COLO829 (cell line): ENCODE measurements at regions not wholly inside any gene's neighbourhood (a gene's known extent, or its start where the extent isn't known, plus 50 kb on each side); places are given as distances from the start of the nearest gene placed in this dataset.
"Not testable (repeated sequence)": the region's sequence is repeated elsewhere in the genome, so short reads cannot be mapped to it uniquely, and the experiment has no call there.

ENCODE experiments used
- DNase-seq: peaks from one replicate; pipeline ENCODE4 v3.0.0; 2012; ENCODE audit warnings: low spot score

- no peak for DNase-seq
Observed at GRCh38 chrX:35622040-35622439, 176.1 kb upstream of the MAGEB16 start.

GRCh38 chrX:35622601-35623000 lies 175.5 kb upstream of the MAGEB16 start:
- no peak for DNase-seq

DNA sequence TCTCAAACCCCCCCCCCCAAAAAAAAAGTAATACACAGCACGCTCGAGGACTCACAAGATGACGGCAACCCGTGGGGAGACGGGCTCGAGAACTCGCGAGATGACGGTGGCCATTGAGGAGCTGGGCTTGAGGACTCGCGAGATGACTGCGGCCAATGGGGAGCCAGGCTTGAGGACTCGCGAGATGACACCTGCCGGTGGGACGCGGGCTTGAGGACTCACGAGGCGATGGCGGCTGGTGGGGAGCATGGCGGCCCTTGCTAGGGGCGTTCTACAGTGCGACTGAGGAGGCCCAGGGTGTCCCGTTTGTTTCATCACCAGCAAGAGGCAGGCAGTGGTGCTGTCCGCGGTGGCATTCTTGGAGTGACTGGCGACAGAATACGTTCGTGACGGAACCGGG lies 172.4 kb upstream of the MAGEB16 start:
- no peak for DNase-seq

- DNase-seq = no peak
Observed at GRCh38 chrX:35626124-35626523, 172.0 kb upstream of the MAGEB16 start.

DNA sequence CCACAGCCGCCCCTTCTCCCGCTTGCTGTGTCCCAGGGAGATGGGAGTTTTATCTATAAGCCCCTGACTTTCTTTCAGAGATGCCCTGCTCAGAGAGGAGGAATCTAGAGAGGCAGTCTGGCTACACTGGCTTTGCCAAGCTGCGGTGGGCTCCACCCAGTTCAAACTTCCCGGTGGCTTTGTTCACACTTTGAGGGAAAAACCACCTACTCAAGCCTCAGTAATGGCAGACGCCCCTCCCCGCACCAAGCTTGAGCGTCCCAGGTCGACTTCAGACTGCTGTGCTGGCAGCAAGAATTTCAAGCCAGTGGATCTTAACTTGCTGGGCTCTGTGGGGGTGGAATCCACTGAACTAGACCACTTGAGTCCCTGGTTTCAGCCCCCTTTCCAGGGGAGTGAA lies 162.2 kb upstream of the MAGEB16 start:
- not testable (repeated sequence) for DNase-seq

GRCh38 chrX:35664833-35665232 lies 133.3 kb upstream of the MAGEB16 start:
- no peak for DNase-seq

DNA sequence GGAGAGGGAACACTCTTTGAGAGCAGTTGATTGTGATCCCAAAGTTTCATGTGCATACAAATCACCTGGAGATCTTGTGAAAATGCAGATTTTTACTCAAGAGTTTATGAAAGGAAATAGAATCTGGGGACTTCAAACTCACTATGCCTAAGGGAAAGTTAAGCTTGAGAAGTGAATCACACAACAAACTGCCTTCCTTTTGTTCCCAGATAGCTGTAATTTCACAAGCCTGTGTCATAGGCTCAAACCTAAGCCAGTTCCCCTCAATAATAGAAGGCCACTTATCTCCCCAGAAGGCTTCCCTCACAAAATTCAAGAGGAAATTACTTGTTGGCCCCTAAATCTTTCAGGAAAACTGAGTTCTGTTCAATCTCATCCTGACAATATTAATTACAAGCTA lies 132.8 kb upstream of the MAGEB16 start:
- DNase-seq = no peak

- DNase-seq = no peak
Observed at GRCh38 chrX:35670889-35671288, 127.3 kb upstream of the MAGEB16 start.

DNA sequence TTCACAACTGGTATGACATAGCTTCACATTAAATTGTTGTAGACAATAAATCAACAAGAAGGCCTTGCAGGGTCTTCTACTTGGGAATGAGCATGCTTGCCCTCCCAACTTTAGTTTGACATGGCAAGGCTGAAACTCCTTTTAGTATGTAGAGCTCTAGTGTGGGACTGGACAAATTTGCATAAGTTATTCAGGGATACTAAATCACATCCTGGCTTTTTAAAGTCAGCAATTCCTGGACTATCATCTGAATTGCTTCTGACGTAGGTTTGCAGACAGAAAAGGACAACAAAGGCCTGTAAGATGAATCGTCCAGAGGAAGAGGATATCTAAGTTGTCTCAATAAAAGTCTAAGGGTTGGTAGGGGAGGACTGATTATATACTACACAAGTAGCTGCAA lies 123.0 kb upstream of the MAGEB16 start:
- no peak for DNase-seq

DNA sequence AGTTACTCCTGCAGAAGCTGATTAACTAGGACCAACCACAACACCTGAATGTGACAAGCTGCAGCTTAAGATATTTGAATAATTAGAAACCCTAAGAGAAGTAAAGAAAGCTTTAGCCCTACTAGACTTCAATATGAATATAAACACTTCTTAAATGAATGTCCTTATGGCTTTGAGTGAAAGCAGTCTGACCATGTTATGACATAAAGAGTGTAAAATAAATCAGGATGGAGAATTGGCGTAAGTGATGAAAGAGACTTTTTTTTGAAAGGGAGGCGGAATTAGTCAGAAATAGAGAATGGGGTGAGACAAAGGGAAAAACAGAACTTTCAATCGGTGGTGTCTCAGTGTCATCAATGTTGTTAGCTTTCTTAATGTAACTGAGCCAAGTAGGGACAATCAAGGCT lies 117.2 kb upstream of the MAGEB16 start:
- DNase-seq = no peak

- no peak for DNase-seq
Observed at GRCh38 chrX:35682476-35682875, 115.7 kb upstream of the MAGEB16 start.

GRCh38 chrX:35696760-35697234 lies 101.3 kb upstream of the MAGEB16 start:
- DNase-seq = no peak

DNA sequence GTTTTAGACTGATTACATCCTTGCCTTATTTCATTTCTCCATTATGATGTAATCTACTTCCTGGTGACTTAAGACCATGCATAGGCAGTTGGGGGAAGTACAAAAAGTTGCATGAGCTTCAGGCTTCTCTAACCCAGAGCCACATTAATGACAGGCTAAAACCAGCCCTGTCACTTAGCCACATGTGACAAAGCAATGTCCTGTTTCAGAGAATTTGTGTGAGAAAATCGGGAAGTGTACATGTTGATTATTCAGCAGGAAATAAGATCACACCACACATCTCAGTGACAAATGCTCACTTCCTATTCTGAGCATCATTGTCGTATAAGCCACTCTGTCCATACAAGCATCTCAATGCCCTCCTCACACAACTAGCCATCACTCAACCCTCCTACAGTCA lies 98.5 kb upstream of the MAGEB16 start:
- no peak for DNase-seq

DNA sequence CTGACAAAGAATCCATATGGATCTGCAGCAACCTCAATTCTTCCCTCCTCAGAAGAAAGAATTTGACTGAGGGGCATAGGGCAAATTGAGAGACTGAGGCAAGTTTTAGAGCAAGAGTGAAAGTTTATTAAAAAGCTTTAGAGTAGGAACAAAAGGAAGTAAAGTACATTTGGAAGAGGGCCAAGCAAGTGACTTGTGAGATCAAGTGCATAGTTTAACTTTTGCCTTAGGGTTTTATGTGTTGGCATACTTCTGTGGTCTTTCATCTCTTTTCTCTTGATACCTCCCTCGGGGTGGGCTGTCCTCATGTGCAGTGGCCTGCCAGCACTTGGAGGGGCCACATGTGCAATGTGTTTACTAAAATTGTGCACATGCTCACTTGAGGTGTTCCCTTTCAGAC lies 98.0 kb upstream of the MAGEB16 start:
- no peak for DNase-seq

- no peak for DNase-seq
Observed at GRCh38 chrX:35711281-35711680, 86.9 kb upstream of the MAGEB16 start.

- no peak for DNase-seq
Observed at GRCh38 chrX:35722128-35722527, 76.0 kb upstream of the MAGEB16 start.

GRCh38 chrX:35726176-35726575 lies 72.0 kb upstream of the MAGEB16 start:
- no peak for DNase-seq

GRCh38 chrX:35728481-35728880 lies 69.7 kb upstream of the MAGEB16 start:
- no peak for DNase-seq

- no peak for DNase-seq
Observed at GRCh38 chrX:35733879-35734278, 64.3 kb upstream of the MAGEB16 start.

DNA sequence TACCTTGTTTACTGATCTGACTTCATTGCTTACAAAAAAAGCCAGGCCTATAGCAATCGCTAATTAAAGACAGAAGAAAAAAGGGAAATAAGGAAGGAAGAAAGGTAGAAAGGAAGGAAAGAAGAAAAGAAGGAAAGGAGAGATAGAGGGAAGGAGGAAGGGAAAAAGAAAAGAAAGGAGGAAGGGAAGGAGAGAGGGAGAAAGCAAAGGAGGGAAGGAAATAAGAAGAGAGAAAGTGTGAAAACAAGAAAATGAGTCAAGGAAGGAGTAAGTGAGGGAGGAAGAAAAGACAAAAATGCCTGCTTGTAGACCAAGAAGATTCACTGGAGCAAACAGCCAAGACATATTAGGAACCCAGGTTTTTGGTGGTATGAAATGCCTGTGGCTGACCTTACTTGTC lies 57.0 kb upstream of the MAGEB16 start:
- DNase-seq = no peak

DNA sequence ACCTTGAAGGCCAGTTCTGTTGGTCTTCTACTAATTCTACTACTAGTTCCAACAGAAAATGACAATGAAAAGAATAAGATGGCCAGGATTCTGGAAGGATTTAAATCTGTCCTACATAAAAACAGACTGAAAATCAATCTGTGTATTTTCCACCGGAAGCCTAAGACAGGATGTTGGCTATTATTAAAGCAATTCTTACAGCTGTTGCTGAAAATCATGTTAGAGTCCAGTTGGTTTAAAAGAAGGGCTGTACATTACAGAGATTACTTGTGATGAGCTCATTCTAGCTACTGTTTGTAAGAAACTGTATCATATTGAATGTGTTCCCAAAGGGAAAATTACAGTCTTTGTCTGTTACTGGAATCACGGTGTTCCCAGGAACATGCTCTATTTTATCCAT lies 54.8 kb upstream of the MAGEB16 start:
- no peak for DNase-seq
